NCI-H526 (cell line): ENCODE measurements at regions not wholly inside any gene's neighbourhood (a gene's known extent, or its start where the extent isn't known, plus 50 kb on each side); places are given as distances from the start of the nearest gene placed in this dataset.
"Not testable (repeated sequence)": the region's sequence is repeated elsewhere in the genome, so short reads cannot be mapped to it uniquely, and the experiment has no call there.

Source experiments
- DNase-seq, 2 experiments: peaks; one replicate each; lab custom pipeline; 2025; lab: John Stamatoyannopoulos, UW

DNA sequence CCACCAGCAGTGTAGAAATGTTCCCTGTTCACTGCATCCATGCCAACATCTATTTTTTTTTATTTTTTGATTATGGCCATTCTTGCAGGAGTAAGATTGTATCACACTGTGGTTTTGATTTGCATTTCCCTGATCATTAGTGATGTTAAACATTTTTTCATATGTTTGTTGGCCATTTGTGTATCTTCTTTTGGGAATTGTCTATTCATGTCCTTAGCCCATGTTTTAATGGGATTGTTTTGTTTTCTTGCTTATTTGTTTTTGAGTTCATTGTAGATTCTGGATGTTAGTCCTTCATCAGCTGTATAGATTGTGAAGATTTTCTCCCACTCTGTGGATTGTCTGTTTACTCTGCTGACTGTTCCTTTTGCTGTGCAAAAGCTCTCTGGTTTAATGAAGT, 126.9 kb downstream of the NDFIP2 start:
- DNase-seq: not testable (repeated sequence)
